ENCODE measurements at regions not wholly inside any gene's neighbourhood (a gene's known extent, or its start where the extent isn't known, plus 50 kb on each side); places are given as distances from the start of the nearest gene placed in this dataset.

- no peak for DNase-seq (ENCODE audit: low read depth)
Measured at GRCh38 chr3:64464955-64465354, 222.8 kb downstream of the ADAMTS9 start.

DNA sequence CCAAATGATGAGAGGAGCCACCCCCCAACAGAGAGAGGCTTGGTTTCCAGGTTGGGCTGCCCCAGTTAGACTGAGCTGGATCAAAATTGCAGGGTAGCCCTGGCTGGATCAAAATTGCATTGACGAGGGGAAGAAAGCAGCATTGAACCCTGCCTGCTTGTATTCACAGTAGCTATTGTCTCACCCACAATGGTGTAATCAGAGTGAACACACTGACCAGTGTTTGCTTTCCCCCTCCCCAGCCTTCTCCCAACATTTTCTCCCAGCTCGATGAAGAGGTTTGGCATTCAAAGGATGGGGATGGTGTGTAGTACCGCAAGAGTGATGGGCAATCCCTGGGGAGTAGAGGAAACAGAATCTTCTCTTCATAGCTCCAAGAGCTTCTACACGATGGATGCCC, 223.8 kb downstream of the ADAMTS9 start:
- DNase-seq (ENCODE audit: low read depth): no peak

DNA sequence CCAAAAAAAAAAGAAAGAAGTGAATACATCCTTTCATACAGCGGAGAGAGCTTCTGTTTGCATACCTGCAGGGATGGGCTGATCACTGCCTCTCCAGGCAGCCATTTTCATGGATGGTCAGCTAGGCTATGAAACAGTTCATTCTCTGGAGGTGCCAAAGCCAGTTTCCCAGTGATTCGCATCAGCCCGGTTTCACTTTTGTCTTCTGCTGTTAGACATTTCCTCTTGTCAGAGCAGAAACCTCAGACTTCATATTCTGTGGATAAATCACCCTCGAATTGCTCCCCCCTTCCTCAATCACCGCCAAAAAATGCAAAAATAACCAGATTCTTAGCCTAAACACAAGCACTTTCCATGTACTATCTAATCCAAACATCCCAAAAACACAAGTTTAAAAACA, 225.6 kb downstream of the ADAMTS9 start:
- DNase-seq (ENCODE audit: low read depth): peak; percentile 90

DNA sequence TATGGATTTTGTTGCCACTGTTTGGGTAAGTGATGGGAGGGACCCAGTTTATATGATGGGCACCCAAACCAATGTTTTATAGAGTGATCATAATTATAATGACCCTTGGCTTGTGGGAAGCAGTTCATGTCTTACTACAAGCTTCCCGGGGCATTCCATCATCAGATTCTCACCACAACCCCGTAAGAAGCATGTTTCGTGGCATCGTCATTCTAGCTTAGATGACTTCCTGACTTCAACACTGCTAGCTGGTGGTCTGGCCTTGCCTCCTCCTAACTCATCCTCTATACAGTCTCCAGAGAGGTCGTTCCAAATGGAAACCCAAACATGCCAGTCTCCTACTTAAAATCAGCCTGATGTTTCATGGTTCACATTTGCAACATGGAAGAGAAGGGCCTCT, 226.9 kb downstream of the ADAMTS9 start:
- DNase-seq (ENCODE audit: low read depth): peak; percentile 93

- no peak for DNase-seq (ENCODE audit: low read depth)
Measured at GRCh38 chr3:64460141-64460730, 227.6 kb downstream of the ADAMTS9 start.

DNA sequence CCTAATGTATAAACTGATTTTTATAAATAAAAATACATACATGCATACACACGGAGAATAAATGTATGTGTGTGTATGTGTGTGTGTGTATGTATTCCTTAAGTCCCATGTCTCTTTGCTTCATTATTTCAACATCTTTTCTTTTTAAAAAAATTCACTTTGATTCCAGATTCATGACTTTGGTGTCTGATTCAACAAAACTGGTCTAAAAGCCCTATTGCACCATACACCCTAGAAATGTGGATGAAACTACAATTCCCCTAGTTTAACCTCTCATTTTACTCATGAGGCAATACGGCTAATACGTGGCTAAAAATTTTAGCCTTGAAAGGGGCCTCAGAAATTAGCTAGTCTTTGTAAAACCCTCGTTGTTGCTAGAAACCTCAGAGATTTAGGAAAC, 228.1 kb downstream of the ADAMTS9 start:
- DNase-seq (ENCODE audit: low read depth): no peak

GRCh38 chr3:64457811-64458210, 230.0 kb downstream of the ADAMTS9 start:
- no peak for DNase-seq (ENCODE audit: low read depth)

DNA sequence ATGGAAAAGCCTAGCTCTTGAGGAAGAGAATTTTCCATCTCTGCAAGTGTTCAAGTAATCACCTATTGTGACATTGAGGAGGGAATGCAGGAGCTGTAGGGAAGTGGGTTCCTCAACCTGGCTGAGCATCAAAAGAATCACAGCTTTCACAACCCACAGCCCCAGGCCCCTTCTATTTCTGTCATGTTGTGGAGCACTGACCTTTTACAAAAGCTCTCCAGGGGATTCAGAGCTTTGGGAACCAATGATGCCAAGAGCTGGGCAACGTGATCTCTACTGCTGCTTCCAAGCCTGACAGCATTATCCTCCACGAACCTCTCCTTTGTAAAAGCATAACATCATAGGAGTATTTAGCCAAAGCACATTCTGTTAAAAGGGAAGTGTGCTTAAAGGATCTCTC, 231.1 kb downstream of the ADAMTS9 start:
- DNase-seq (ENCODE audit: low read depth): no peak

DNA sequence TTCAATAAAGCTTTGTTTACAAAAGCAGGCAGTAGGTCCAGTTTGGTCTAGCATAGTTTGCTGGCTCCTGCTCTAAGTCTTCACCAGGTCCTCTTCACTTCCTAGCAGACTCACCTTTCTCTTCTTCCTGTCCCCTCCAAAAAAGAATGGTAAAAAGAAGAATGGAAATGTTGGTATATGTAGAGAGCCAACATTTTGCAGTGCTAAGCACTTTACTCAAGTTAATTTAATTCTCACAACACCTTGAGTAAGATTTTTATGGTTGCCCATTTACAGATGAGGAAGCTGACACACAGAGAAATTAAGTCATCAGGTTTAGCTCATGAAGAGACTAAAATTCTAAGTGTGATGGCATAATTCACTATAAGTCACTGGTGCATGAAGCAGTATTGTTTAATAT, 230.1 kb upstream of the PRICKLE2 start:
- no peak for DNase-seq (ENCODE audit: low read depth)

- no peak for DNase-seq (ENCODE audit: low read depth)
Measured at GRCh38 chr3:64454768-64455167, 229.5 kb upstream of the PRICKLE2 start.

DNA sequence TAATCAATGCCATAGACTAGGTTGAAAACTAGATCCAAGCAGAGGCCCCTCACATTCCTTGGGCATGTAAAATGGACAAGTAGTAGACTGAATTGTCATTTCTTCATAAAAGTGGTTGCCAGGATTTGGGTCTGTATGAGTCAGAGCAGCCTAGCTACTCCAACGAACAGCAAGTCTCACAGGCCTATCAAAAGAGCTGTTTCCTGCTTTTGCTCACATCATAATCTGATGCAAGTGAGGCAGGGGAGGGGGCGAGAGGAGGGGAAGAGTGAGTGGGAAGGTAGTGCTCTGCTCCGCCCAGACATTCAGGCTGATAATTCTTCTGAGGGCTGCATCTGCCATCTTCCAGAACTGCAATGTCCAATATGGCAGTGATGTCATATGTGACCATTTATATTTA, 228.9 kb upstream of the PRICKLE2 start:
- DNase-seq (ENCODE audit: low read depth): no peak

- no peak for DNase-seq (ENCODE audit: low read depth)
Measured at GRCh38 chr3:64451283-64452012, 226.2 kb upstream of the PRICKLE2 start.

DNA sequence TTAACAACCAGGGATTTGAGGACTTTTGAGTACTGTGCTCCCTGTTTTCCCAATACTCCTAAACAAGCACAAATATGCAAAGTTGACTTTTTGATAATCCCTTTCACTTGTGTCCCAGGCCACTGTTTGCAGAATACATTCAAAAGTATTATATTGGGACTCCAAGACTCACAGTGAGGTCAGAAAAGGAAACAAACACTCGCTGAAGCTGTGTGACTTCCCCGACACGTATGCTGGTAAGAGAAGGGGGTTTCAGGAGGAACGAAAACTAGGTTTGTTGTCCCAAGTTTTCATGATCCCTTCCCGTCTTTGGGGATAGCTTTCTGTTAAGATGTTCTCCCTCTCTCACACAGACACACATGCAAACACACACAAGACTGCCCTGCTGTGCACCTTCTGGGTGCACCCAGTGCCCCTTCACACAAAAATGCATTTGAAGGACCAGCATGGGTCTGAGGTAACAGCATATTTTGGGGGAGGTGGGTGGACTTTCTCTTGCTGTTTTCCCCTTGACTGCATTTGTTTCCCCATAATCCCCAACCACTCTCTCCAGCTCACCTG, 225.2 kb upstream of the PRICKLE2 start:
- no peak for DNase-seq (ENCODE audit: low read depth)

DNA sequence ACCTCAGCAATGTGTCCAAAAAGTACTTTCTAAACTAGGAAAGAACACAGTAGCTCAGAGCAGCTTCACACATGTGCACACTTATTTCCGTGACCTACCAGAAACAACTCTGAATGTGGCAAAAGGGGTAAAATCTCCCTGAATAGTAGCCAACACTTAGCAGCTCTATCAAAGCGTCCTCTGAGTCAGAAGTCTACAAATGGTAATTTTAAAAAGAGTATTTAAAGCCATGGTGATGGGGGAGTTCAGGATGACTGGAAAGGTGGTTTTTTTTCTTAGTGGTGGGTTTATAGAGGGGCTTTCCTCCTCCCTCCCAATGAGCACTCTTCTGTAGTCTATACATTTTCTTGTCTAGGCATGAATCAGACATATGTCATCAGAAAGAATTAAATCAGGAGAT, 223.8 kb upstream of the PRICKLE2 start:
- no peak for DNase-seq (ENCODE audit: low read depth)

- no peak for DNase-seq (ENCODE audit: low read depth)
Measured at GRCh38 chr3:64445944-64446300, 220.7 kb upstream of the PRICKLE2 start.

GRCh38 chr3:64445109-64445943, 220.1 kb upstream of the PRICKLE2 start:
- no peak for DNase-seq (ENCODE audit: low read depth)

DNA sequence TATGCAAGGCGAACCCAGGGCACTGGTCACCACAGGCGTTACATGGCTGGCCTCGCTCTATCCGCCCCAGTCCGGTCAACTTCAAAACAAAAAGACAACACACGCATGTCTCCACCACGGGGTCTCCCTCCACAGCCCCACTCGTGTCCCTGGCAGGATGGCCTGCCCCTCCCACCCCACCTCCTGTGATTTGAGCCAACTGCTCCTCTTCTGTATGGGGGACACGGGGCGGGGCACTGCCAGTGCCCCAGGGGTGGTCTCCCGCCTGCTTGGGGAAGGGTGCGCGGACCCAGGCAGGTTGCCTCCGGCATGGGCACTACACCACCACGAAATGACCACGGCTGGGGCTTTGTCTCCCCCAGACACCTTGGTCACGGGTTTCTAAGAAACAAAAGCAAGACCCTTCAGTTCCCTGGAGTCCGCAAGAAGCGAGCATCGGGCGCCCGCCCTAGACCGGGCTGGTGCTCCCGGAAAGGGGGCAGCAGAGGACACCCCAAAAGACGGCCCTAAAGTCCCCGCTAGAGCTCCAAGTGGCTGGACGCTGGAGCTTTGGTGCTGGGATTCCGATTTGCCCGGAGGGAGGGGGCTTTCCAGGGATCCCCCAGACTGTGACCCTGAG, 219.3 kb upstream of the PRICKLE2 start:
- DNase-seq (ENCODE audit: low read depth): no peak

GRCh38 chr3:64443546-64444381, 218.5 kb upstream of the PRICKLE2 start:
- DNase-seq (ENCODE audit: low read depth): no peak

- DNase-seq (ENCODE audit: low read depth): no peak
Measured at GRCh38 chr3:64441861-64442260, 216.6 kb upstream of the PRICKLE2 start.

- DNase-seq (ENCODE audit: low read depth): peak; percentile 78
Measured at GRCh38 chr3:64440498-64440897, 215.2 kb upstream of the PRICKLE2 start.

- DNase-seq (ENCODE audit: low read depth): no peak
Measured at GRCh38 chr3:64438812-64439211, 213.5 kb upstream of the PRICKLE2 start.

DNA sequence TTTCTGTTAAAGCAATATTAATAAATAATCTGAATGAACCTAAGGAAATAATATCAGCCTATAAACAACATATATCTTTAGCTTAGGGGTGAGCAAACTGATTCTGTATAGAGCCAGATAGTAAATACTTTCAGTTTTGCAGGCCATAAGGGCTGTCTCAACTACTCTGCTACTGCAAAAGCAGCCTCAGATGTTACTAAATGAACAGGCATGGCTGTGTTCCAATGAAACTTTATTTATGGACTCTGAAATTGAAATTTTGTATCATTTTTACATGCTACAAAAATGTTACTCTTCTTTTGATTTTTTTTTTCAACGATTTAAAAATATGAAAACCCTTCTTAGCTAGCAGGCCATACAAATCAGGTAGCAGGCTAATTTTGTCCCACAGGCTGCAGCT, 212.8 kb upstream of the PRICKLE2 start:
- DNase-seq (ENCODE audit: low read depth): no peak

Measured in non-pigmented ciliary epithelial cell (primary cell).